ENCODE measurements at regions not wholly inside any gene's neighbourhood (a gene's known extent, or its start where the extent isn't known, plus 50 kb on each side); places are given as distances from the start of the nearest gene placed in this dataset.

DNA sequence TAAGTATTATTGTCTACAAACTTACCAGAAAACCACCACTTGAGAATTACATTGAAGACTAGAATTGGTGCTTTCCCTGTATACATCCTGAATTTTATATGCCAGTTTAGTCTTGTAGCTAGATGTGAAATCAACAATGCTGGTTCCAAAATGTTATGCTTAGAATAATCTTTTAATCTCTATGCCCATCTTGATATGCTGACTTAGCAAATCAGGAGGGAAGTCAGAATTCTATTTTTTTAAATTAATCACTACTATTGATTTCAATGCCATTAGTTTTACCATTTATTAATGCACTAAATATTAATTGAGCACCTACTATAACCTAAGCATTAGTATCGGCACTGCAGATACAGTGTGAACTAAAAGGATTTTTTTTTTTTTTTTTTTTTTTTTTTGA lies 641.6 kb upstream of the ADGRL4 start:
- no peak for TF ChIP-seq CTCF (IDR thresholded peaks at IDR 0.05 in 4 of 5, conservative IDR thresholded peaks at IDR 0.05 in 1 of 5)
- no peak for TF ChIP-seq POLR2A (IDR thresholded peaks at IDR 0.05)
